ENCODE measurements at regions not wholly inside any gene's neighbourhood (a gene's known extent, or its start where the extent isn't known, plus 50 kb on each side); places are given as distances from the start of the nearest gene placed in this dataset.

DNA sequence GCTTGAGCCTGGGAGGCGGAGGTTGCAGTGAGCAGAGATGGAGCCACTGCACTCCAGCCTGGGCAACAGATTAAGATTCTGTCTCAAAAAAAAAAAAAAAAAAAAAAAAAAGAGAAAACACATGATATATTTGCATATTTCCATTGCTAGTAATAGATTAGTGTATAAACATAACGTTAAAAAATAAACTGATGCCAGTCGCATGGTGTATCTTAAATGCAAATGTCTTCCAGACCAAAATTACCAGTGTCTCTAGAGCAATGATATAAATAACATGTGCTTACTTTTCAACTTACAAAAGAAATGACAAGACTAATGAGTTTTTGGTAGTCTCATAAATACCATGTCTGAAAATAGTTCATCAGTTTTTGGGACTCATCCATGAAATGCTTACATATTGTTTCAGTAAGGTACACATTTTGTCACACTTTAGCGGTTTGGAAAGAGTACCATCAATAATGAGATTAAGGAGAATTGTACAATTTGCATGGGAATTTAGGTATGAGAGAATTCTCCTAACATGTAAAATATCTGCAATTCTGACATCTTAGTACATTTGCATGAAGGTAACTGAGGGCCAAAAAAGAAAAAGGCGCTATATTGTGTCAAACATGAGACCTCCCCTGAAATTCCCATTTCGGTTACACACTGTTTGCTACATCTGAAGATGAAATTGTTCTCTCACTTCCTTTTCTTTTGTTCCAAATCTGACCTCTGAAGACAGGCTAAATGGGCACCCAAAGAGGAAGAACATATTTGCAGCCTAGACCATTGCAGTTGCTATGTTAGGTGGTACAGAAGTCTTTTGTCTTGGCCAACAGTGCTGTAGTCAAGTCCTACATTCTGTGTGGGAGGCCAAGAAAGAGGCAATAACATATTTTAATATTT, 51.5 kb upstream of the PIP4K2A start:
- Mint-ChIP-seq H3K4me3 (ENCODE audit: unreplicated experiment) (no peak overlapping the region), H3K4me1 (ENCODE audit: low read depth, unreplicated experiment) (peaks cover 22% of the 10 kb centered on the region), H3K36me3 (ENCODE audit: insufficient read depth, unreplicated experiment) (no peaks in the 10 kb centered on the region), H3K27me3 (ENCODE audit: insufficient read depth, unreplicated experiment) (no peaks in the 10 kb centered on the region), H3K9me3 (ENCODE audit: unreplicated experiment) (peaks cover 20% of the 10 kb centered on the region), H3K27ac (ENCODE audit: unreplicated experiment) (no peak overlapping the region)
- TF ChIP-seq, protein P1, sequence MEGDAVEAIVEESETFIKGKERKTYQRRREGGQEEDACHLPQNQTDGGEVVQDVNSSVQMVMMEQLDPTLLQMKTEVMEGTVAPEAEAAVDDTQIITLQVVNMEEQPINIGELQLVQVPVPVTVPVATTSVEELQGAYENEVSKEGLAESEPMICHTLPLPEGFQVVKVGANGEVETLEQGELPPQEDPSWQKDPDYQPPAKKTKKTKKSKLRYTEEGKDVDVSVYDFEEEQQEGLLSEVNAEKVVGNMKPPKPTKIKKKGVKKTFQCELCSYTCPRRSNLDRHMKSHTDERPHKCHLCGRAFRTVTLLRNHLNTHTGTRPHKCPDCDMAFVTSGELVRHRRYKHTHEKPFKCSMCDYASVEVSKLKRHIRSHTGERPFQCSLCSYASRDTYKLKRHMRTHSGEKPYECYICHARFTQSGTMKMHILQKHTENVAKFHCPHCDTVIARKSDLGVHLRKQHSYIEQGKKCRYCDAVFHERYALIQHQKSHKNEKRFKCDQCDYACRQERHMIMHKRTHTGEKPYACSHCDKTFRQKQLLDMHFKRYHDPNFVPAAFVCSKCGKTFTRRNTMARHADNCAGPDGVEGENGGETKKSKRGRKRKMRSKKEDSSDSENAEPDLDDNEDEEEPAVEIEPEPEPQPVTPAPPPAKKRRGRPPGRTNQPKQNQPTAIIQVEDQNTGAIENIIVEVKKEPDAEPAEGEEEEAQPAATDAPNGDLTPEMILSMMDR (IDR thresholded peaks at IDR 0.05; ENCODE audit: insufficient read depth in 1 of 2, low read depth in 1 of 2, low read length in 1 of 2, severe bottlenecking in 1 of 2, unreplicated experiment in 1 of 2): no peak
- ChIA-PET CTCF (no interaction called here), POLR2A (no interaction called here)
- Histone ChIP-seq H3K9me3 (peaks cover 12% of the 10 kb centered on the region), H3K4me3 (ENCODE audit: low read depth, low read length) (no peak overlapping the region), H3K36me3 (ENCODE audit: control insufficient read depth, insufficient read depth, low read length) (no peaks in the 10 kb centered on the region), H3K4me1 (no peaks in the 10 kb centered on the region), H3K27me3 (replicated peaks; ENCODE audit: control insufficient read depth, insufficient read depth, low read length) (no peaks in the 10 kb centered on the region)
- BruUV-seq (replicated peaks): no TSS peak
- DNase-seq: no peak
- intact Hi-C loops (cut with micrococcal nuclease; ENCODE audit: unreplicated experiment): loop anchor here (10.0 kb wide), 1 partner anchor 89 kb away; no protein-coding TSS in a partner anchor

DNA sequence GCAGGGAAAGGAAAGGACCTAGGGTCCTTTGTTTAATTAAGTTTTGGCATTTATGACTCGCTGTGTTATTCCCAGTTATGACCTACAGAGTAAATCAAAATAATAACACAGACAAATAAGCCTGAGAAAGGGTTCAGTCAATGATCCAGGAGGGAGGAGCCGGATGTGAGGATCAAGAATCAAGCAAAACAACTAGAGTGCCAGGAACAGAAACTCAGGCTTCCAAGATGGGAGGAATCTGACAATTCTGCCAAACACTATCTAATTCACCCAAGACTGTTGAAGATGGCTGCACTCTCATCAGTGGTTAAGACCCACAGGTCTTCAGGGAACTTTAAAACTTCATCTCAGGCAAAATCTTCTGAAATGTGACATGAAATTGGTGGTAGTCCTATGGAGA, 50.3 kb upstream of the PIP4K2A start:
- Histone ChIP-seq H3K27me3 (replicated peaks; ENCODE audit: control insufficient read depth, insufficient read depth, low read length) (no peaks in the 10 kb centered on the region), H3K4me3 (ENCODE audit: low read depth, low read length) (no peak overlapping the region), H3K36me3 (ENCODE audit: control insufficient read depth, insufficient read depth, low read length) (no peaks in the 10 kb centered on the region), H3K9me3 (peaks cover 11% of the 10 kb centered on the region), H3K4me1 (peaks cover 11% of the 10 kb centered on the region)
- CTCF ChIA-PET: no interaction called here
- no peaks in the 10 kb centered on the region for H3K36me3 Mint-ChIP-seq (ENCODE audit: insufficient read depth, unreplicated experiment)
- TF ChIP-seq, protein P1 (IDR thresholded peaks at IDR 0.05; ENCODE audit: insufficient read depth in 1 of 2, low read depth in 1 of 2, low read length in 1 of 2, severe bottlenecking in 1 of 2, unreplicated experiment in 1 of 2): no peak
- DNase-seq: no peak
- no TSS peak for BruUV-seq (replicated peaks)
- H3K4me1 Mint-ChIP-seq (ENCODE audit: low read depth, unreplicated experiment): peaks cover 22% of the 10 kb centered on the region
- intact Hi-C loops (cut with micrococcal nuclease; ENCODE audit: unreplicated experiment): loop anchor here (10.0 kb wide), 1 partner anchor 90 kb away; no protein-coding TSS in a partner anchor
- POLR2A ChIA-PET: no interaction called here
- no peak overlapping the region for H3K27ac Mint-ChIP-seq (ENCODE audit: unreplicated experiment)
- H3K9me3 Mint-ChIP-seq (ENCODE audit: unreplicated experiment): peaks cover 11% of the 10 kb centered on the region
- H3K27me3 Mint-ChIP-seq (ENCODE audit: insufficient read depth, unreplicated experiment): no peaks in the 10 kb centered on the region
- H3K4me3 Mint-ChIP-seq (ENCODE audit: unreplicated experiment): no peak overlapping the region

Data from Caco-2 (cell line).